A549 (cell line): ENCODE measurements at regions not wholly inside any gene's neighbourhood (a gene's known extent, or its start where the extent isn't known, plus 50 kb on each side); places are given as distances from the start of the nearest gene placed in this dataset.

ENCODE experiments used
- ATAC-seq, 2 experiments: fragments of 200-7000 bp in 1 of 2; fragments of >200 bp in 1 of 2; cut with Nextera tagmentation in 1 of 2; cut with Tn5 transposase in 1 of 2; 3 replicates each; pipeline versions ENCODE4 v1.8.0 to v1.9.1; 2018 to 2020; ENCODE audit warnings: mild to moderate bottlenecking in 1 of 2, moderate library complexity in 1 of 2
- CTCF ChIA-PET: fragments of 300-600 bp; sonication (Branson Sonifier 250); formaldehyde crosslinking; extraction: SDS; loops from one replicate; lab custom pipeline; 2021; ENCODE audit warnings: antibody characterized with exemption, inconsistent platforms; lab: Yijun Ruan, JAX
- POLR2A ChIA-PET: fragments of 350-600 bp; formaldehyde crosslinking; extraction: SDS; loops from one replicate; lab custom pipeline; 2021; ENCODE audit warnings: antibody characterized with exemption, inconsistent platforms; lab: Yijun Ruan, JAX
- DNase-seq, 2 experiments: peaks; one replicate each; pipeline versions ENCODE4 v3.0.0 to v3.0.0-alpha.2; 2011 to 2016; ENCODE audit warnings: low read depth in 1 of 2, low spot score in 1 of 2
- FAIRE-seq: peaks from 2 replicates; lab custom pipeline; 2011; peaks lifted over from hg19 to GRCh38; lab: Jason Lieb, UNC
- H3K27ac ChIP-seq, 2 experiments: fragments of >200 bp; sonication (Bioruptor Twin); formaldehyde crosslinking; 3 replicates each; pipeline ENCODE4 v1.5.1; 2016 to 2017
- H3K4me1 ChIP-seq: fragments of >200 bp; sonication (Bioruptor Twin); formaldehyde crosslinking; 3 replicates; pipeline ENCODE4 v1.6.1; 2016
- H3K4me2 ChIP-seq: fragments of >200 bp; sonication (Bioruptor Twin); formaldehyde crosslinking; 3 replicates; pipeline ENCODE4 v1.6.1; 2016
- H3K4me3 ChIP-seq: fragments of >200 bp; sonication (Bioruptor Twin); formaldehyde crosslinking; 3 replicates; pipeline ENCODE4 v1.5.1; 2016
- H3K9me3 ChIP-seq: fragments of >200 bp; sonication (Bioruptor Twin); formaldehyde crosslinking; 3 replicates; pipeline ENCODE4 v1.6.1; 2016
- CHD2 ChIP-seq: fragments of 150-350 bp; IDR thresholded peaks from 2 replicates; pipeline ENCODE4 v1.6.1; 2014; ENCODE audit warnings: low read length; ENCODE audit not compliant: partially characterized antibody
- CHD4 ChIP-seq: fragments of 200-600 bp; sonication (generic); IDR thresholded peaks from 2 replicates; pipeline ENCODE4 v1.6.1; 2016; ENCODE audit warnings: antibody characterized with exemption, mild to moderate bottlenecking, borderline replicate concordance
- EHF ChIP-seq: fragments of 250-450 bp; sonication (Bioruptor Pico); IDR thresholded peaks from 2 replicates; pipeline ENCODE4 v1.5.0; 2020; ENCODE audit warnings: mild to moderate bottlenecking
- ELK1 ChIP-seq: fragments of 150-350 bp; IDR thresholded peaks from 2 replicates; pipeline ENCODE4 v1.6.1; 2014; ENCODE audit warnings: low read depth, mild to moderate bottlenecking, low read length
- ESRRA ChIP-seq: fragments of 150-350 bp; IDR thresholded peaks from 2 replicates; pipeline ENCODE4 v1.6.1; 2014; ENCODE audit warnings: mild to moderate bottlenecking, low read length, borderline replicate concordance
- FOSL2 ChIP-seq, 2 experiments: fragments of 450-650 bp in 1 of 2; fragments of >200 bp in 1 of 2; sonication (Bioruptor Twin) in 1 of 2; formaldehyde crosslinking; IDR thresholded peaks; 2 replicates each; pipeline versions ENCODE4 v1.5.0 to v1.6.1; 2016 to 2020; ENCODE audit warnings: mild to moderate bottlenecking in 1 of 2, moderate library complexity in 1 of 2
- GATA3 ChIP-seq: IDR thresholded peaks from 2 replicates; pipeline ENCODE4 v1.6.1; 2012; ENCODE audit warnings: borderline replicate concordance
- HDAC2 ChIP-seq: fragments of 200-600 bp; sonication (generic); IDR thresholded peaks from 2 replicates; pipeline ENCODE4 v1.6.1; 2016
- HEYL ChIP-seq: fragments of 250-450 bp; sonication (Bioruptor Pico); IDR thresholded peaks from 2 replicates; pipeline ENCODE4 v1.8.0; 2021; ENCODE audit warnings: mild to moderate bottlenecking, moderate library complexity
- HOXB13 ChIP-seq: fragments of 250-450 bp; sonication (Bioruptor Pico); IDR thresholded peaks from 2 replicates; pipeline ENCODE4 v1.5.0; 2020; ENCODE audit warnings: low read depth, mild to moderate bottlenecking, moderate library complexity
- JUN ChIP-seq, 2 experiments: fragments of >200 bp; sonication (Bioruptor Twin); formaldehyde crosslinking; IDR thresholded peaks; 2 replicates in 1 of 2; 3 replicates in 1 of 2; pipeline ENCODE4 v1.6.1; 2016 to 2017
- KDM1A ChIP-seq: fragments of 200-600 bp; sonication (generic); IDR thresholded peaks from 2 replicates; pipeline ENCODE4 v1.6.1; 2016; ENCODE audit warnings: low read depth, mild to moderate bottlenecking
- MAFK ChIP-seq: fragments of 450-650 bp; IDR thresholded peaks from 2 replicates; pipeline ENCODE4 v1.6.1; 2014; ENCODE audit not compliant: partially characterized antibody
- MYC ChIP-seq: IDR thresholded peaks from 2 replicates; pipeline ENCODE4 v1.6.1; 2012; ENCODE audit warnings: mild to moderate bottlenecking, inconsistent platforms, low read length, improper control_type of control experiment, borderline replicate concordance
- NFE2L2 ChIP-seq: fragments of 150-350 bp; conservative IDR thresholded peaks from 2 replicates; pipeline ENCODE4 v1.6.1; 2014; ENCODE audit warnings: low read length
- NR3C1 ChIP-seq: fragments of >200 bp; sonication (Bioruptor Twin); formaldehyde crosslinking; IDR thresholded peaks from 3 replicates; pipeline ENCODE4 v1.6.1; 2017
- PBX3 ChIP-seq: IDR thresholded peaks from 2 replicates; pipeline ENCODE4 v1.6.1; 2012
- PHF8 ChIP-seq: fragments of 200-600 bp; sonication (generic); IDR thresholded peaks from 2 replicates; pipeline ENCODE4 v1.6.1; 2016; ENCODE audit warnings: low read depth, mild to moderate bottlenecking, antibody characterized with exemption, moderate library complexity, borderline replicate concordance
- POLR2A ChIP-seq: IDR thresholded peaks from 2 replicates; pipeline ENCODE4 v1.6.1; 2012; ENCODE audit warnings: mild to moderate bottlenecking, low read length
- RAD21 ChIP-seq, 2 experiments: fragments of >200 bp in 1 of 2; sonication (Bioruptor Twin) in 1 of 2; formaldehyde crosslinking in 1 of 2; IDR thresholded peaks in 1 of 2; conservative IDR thresholded peaks in 1 of 2; 2 replicates in 1 of 2; 3 replicates in 1 of 2; pipeline ENCODE4 v1.6.1; 2012 to 2018; ENCODE audit warnings: inconsistent platforms in 1 of 2
- REST ChIP-seq: fragments of 200-600 bp; sonication (generic); IDR thresholded peaks from 2 replicates; pipeline ENCODE4 v1.6.1; 2016; ENCODE audit warnings: antibody characterized with exemption, mild to moderate bottlenecking, moderate library complexity
- RFX5 ChIP-seq: fragments of 450-650 bp; IDR thresholded peaks from 2 replicates; pipeline ENCODE4 v1.7.1; 2014; ENCODE audit warnings: antibody characterized with exemption, mild to moderate bottlenecking, moderate library complexity
- SMC3 ChIP-seq: fragments of >200 bp; sonication (Bioruptor Twin); formaldehyde crosslinking; IDR thresholded peaks from 3 replicates; pipeline ENCODE4 v1.6.1; 2018; ENCODE audit warnings: inconsistent platforms
- TFCP2L1 ChIP-seq: fragments of 250-450 bp; sonication (Bioruptor Pico); IDR thresholded peaks from 2 replicates; pipeline ENCODE4 v1.5.0; 2021; ENCODE audit warnings: mild to moderate bottlenecking
- ZFP36 ChIP-seq: fragments of 450-650 bp; IDR thresholded peaks from 2 replicates; pipeline ENCODE4 v1.6.1; 2014; ENCODE audit warnings: borderline replicate concordance; ENCODE audit not compliant: partially characterized antibody
- ZSCAN20 ChIP-seq: fragments of 250-450 bp; sonication (Bioruptor Pico); IDR thresholded peaks from 2 replicates; pipeline ENCODE4 v1.8.0; 2022; ENCODE audit warnings: mild to moderate bottlenecking, moderate library complexity
- WGBS: methylation state at CpG from one replicate; pipeline ENCODE4 v1.1.6; 2017; ENCODE audit errors: missing lambda C conversion rate; 5-methylcytosine and 5-hydroxymethylcytosine counted together
- TF ChIP-seq, protein P1 (sequence below): IDR thresholded peaks from 2 replicates; pipeline ENCODE4 v1.6.1; 2012; ENCODE audit warnings: low read depth, borderline replicate concordance
- TF ChIP-seq, protein P2 (sequence below): IDR thresholded peaks from 2 replicates; pipeline ENCODE4 v1.6.1; 2012

DNA sequence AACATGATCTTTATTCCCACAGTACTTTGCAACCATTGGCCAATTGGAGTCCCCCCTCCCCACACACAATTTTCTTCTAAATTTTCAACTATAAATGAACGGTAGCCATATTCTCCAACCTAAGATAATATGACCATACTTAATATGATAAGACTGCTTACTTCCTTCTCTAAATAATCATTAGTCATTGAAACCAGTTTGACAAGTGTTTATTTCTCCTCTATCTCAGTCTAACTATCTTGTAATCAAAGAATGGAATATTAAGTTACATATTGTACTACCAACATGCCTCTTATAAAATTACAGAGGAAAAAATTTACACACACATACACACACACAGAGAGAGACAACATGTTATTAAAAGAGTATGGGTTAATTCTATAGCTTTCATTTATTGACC is 567.4 kb upstream of the TMPRSS15 start:
- DNase-seq, result no peak
- Histone ChIP-seq H3K27ac (no peak overlapping the region), H3K9me3 (no peaks in the 10 kb centered on the region), H3K4me3 (no peak overlapping the region), H3K4me2 (no peak overlapping the region), H3K4me1 (no peaks in the 10 kb centered on the region)
- POLR2A ChIA-PET, result no interaction called here
- 0% methylated on average over 1 of the region's 1 CpG for WGBS
- ATAC-seq, result no peak
- no peak for FAIRE-seq
- TF ChIP-seq REST (no peak), JUN (IDR thresholded peaks at IDR 0.05) (no peak), EHF (CRISPR knock-in tag) (no peak), ESRRA (no peak), MYC (no peak), HEYL (CRISPR knock-in tag) (no peak), GATA3 (no peak), CHD2 (no peak), TFCP2L1 (CRISPR knock-in tag) (no peak), ZFP36 (no peak), SMC3 (no peak), PBX3 (no peak), POLR2A (no peak), FOSL2 (IDR thresholded peaks at IDR 0.05) (no peak), FOSL2 (CRISPR knock-in tag; IDR thresholded peaks at IDR 0.05) (no peak), NFE2L2 (no peak), PHF8 (no peak), MAFK (no peak), RAD21 (conservative IDR thresholded peaks at IDR 0.05 in 1 of 2, IDR thresholded peaks at IDR 0.05 in 1 of 2) (no peak)
- TF ChIP-seq, protein P1, sequence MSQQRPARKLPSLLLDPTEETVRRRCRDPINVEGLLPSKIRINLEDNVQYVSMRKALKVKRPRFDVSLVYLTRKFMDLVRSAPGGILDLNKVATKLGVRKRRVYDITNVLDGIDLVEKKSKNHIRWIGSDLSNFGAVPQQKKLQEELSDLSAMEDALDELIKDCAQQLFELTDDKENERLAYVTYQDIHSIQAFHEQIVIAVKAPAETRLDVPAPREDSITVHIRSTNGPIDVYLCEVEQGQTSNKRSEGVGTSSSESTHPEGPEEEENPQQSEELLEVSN, result no peak
- TF ChIP-seq, protein P2, sequence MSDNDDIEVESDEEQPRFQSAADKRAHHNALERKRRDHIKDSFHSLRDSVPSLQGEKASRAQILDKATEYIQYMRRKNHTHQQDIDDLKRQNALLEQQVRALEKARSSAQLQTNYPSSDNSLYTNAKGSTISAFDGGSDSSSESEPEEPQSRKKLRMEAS, result no peak
- CTCF ChIA-PET, result no interaction called here

DNA sequence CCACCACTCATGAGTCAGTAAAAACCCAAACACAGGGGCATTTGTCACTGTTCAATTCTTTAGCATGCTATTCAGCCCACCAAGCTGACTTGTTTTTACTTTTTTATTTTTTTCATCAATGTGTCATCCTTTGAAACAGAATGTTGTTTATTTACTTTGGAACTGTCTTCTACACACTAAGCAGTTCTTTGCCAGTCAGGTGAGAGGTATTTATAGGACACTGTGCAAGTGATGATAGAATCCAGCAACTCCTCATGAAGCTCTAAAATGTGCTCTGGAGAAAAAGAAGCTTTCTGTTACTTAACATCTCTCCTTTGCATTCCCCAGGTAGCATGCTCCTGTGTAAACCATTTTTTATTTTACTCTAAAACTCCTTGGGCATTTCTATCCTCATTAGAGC is 582.0 kb upstream of the TMPRSS15 start:
- CTCF ChIA-PET, result no interaction called here
- POLR2A ChIA-PET, result no interaction called here
- ATAC-seq, result no peak
- no peak overlapping the region for H3K4me3 ChIP-seq
- no peak overlapping the region for H3K4me2 ChIP-seq
- H3K27ac ChIP-seq, result no peak overlapping the region
- no peak for DNase-seq
- no peaks in the 10 kb centered on the region for H3K4me1 ChIP-seq
- H3K9me3 ChIP-seq, result no peaks in the 10 kb centered on the region
- TF ChIP-seq HDAC2, result no peak
- TF ChIP-seq HOXB13, result no peak
- no peak for TF ChIP-seq MYC
- TF ChIP-seq RFX5, result no peak
- TF ChIP-seq NFE2L2, result no peak
- TF ChIP-seq GATA3, result no peak
- no peak for TF ChIP-seq ZSCAN20 (CRISPR knock-in tag)
- no peak for TF ChIP-seq ELK1
- no peak for TF ChIP-seq CHD4
- TF ChIP-seq KDM1A, result no peak
- TF ChIP-seq NR3C1, result no peak
- FAIRE-seq, result no peak
